ENCODE measurements at regions not wholly inside any gene's neighbourhood (a gene's known extent, or its start where the extent isn't known, plus 50 kb on each side); places are given as distances from the start of the nearest gene placed in this dataset.

DNA sequence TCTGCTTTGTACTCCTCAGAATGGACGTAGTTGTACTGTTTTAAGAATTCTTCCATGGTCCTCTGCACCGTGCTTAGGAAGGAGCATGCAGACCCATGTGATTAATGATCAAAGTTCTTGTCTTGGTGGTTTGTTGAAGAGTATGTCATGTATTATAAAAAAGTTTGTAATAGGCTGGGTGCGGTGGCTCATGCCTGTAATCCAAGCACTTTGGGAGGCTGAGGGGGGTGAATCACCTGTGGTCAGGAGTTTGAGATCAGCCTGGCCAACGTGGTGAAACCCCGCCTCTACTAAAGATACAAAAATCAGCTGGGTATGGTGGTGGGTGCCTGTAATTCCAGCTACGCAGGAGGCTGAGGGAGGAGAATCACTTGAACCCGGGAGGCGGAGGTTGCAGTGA is 61.8 kb upstream of the RTL1 start:
- no peak for ATAC-seq (ENCODE audit: low read depth)
- dilution Hi-C loops (cut with HindIII; ENCODE audit: low sequenced_read_pairs, unreplicated experiment), result no loop called here
- H3K4ac ChIP-seq (ENCODE audit: low read depth, low read length), result no peak overlapping the region

More for the DNA sequence above, 61.8 kb upstream of the RTL1 start:
- Histone ChIP-seq H3K36me3 (ENCODE audit: control insufficient read depth, insufficient read depth, low read length) (peaks cover 29% of the 10 kb centered on the region), H2AFZ (replicated peaks; ENCODE audit: low read length, poor library complexity) (no peak overlapping the region), H3K4me1 (ENCODE audit: control insufficient read depth, insufficient read depth, low read length) (no peaks in the 10 kb centered on the region), H2AK5ac (ENCODE audit: low read depth, low read length) (no peak overlapping the region), H3K27me3 (ENCODE audit: control insufficient read depth, insufficient read depth, low read length) (no peaks in the 10 kb centered on the region), H3K18ac (ENCODE audit: low read depth, low read length) (no peak overlapping the region), H4K5ac (ENCODE audit: low read depth, low read length) (no peak overlapping the region), H2AK9ac (replicated peaks; ENCODE audit: low read depth, low read length, poor library complexity) (no peak overlapping the region), H2BK15ac (ENCODE audit: low read depth, low read length) (no peak overlapping the region), H3K9ac (ENCODE audit: low read depth, low read length) (no peak overlapping the region), H3K14ac (replicated peaks; ENCODE audit: low read depth, low read length) (no peak overlapping the region), H4K8ac (ENCODE audit: low read depth in 2 of 2, low read length in 2 of 2) (no peak overlapping the region), H3K79me1 (ENCODE audit: low read depth in 1 of 2, low read length in 2 of 2) (peaks cover 7 to 12% of the 10 kb centered on the region in 2 experiments; a peak in 3 of 4 replicates), H3K9me1 (ENCODE audit: insufficient read depth, low read length) (no peaks in the 10 kb centered on the region), H4K91ac (ENCODE audit: insufficient read depth, low read depth, low read length) (no peak overlapping the region), H2BK120ac (ENCODE audit: low read depth, low read length) (no peak overlapping the region), H3K4me3 (ENCODE audit: insufficient read depth, low read depth, low read length) (no peak overlapping the region), H4K20me1 (ENCODE audit: insufficient read depth, low read length) (peaks cover 9% of the 10 kb centered on the region; the same call in 1 of the 2 replicates), H3K9me3 (ENCODE audit: control insufficient read depth, insufficient read depth, low read length) (no peaks in the 10 kb centered on the region), H3K23ac (ENCODE audit: low read depth, low read length) (no peak overlapping the region), H3K4me2 (ENCODE audit: low read depth, low read length) (no peak overlapping the region), H3K56ac (ENCODE audit: extremely low read depth, insufficient read depth, low read length) (no peak overlapping the region), H2BK5ac (ENCODE audit: low read depth, low read length, poor library complexity, severe bottlenecking) (no peak overlapping the region), H3K27ac (ENCODE audit: insufficient read depth, low read length) (no peak overlapping the region), H2BK20ac (ENCODE audit: low read depth, low read length) (no peak overlapping the region)
- BruUV-seq (replicated peaks), result no TSS peak
- 80% methylated on average over 1 of the region's 8 CpGs; no CpG with 5 or more reads in 1 of the 2 experiments for WGBS, 2 experiments (ENCODE audit: extremely low coverage in 2 of 2, insufficient read length in 1 of 2)
- DNase-seq, result no peak
- ChIA-PET POLR2A (ENCODE audit: unreplicated experiment) (no interaction called here), CTCF (no interaction called here)
- no peak for TF ChIP-seq RCOR1 (IDR thresholded peaks at IDR 0.05; ENCODE audit: insufficient replicate concordance, low read length)
- TF ChIP-seq CEBPB (IDR thresholded peaks at IDR 0.05; ENCODE audit: low read depth, low read length), result no peak
- TF ChIP-seq SMC3 (IDR thresholded peaks at IDR 0.05; ENCODE audit: low read depth, low read length), result no peak
- no peak for TF ChIP-seq BHLHE40 (IDR thresholded peaks at IDR 0.05; ENCODE audit: low read depth, low read length)
- TF ChIP-seq NFE2L2 (IDR thresholded peaks at IDR 0.05; ENCODE audit: low read depth, low read length), result no peak
- no peak for TF ChIP-seq POLR2A (IDR thresholded peaks at IDR 0.05; ENCODE audit: low read depth, low read length)
- TF ChIP-seq, protein P1, sequence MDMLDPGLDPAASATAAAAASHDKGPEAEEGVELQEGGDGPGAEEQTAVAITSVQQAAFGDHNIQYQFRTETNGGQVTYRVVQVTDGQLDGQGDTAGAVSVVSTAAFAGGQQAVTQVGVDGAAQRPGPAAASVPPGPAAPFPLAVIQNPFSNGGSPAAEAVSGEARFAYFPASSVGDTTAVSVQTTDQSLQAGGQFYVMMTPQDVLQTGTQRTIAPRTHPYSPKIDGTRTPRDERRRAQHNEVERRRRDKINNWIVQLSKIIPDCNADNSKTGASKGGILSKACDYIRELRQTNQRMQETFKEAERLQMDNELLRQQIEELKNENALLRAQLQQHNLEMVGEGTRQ (IDR thresholded peaks at IDR 0.05; ENCODE audit: low read depth, low read length), result no peak
- TF ChIP-seq MAZ (IDR thresholded peaks at IDR 0.05; ENCODE audit: borderline replicate concordance, low read depth, low read length), result no peak
- TF ChIP-seq, protein P2, sequence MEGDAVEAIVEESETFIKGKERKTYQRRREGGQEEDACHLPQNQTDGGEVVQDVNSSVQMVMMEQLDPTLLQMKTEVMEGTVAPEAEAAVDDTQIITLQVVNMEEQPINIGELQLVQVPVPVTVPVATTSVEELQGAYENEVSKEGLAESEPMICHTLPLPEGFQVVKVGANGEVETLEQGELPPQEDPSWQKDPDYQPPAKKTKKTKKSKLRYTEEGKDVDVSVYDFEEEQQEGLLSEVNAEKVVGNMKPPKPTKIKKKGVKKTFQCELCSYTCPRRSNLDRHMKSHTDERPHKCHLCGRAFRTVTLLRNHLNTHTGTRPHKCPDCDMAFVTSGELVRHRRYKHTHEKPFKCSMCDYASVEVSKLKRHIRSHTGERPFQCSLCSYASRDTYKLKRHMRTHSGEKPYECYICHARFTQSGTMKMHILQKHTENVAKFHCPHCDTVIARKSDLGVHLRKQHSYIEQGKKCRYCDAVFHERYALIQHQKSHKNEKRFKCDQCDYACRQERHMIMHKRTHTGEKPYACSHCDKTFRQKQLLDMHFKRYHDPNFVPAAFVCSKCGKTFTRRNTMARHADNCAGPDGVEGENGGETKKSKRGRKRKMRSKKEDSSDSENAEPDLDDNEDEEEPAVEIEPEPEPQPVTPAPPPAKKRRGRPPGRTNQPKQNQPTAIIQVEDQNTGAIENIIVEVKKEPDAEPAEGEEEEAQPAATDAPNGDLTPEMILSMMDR (conservative IDR thresholded peaks at IDR 0.05; ENCODE audit: low read depth, low read length), result no peak
- TF ChIP-seq, protein P3, sequence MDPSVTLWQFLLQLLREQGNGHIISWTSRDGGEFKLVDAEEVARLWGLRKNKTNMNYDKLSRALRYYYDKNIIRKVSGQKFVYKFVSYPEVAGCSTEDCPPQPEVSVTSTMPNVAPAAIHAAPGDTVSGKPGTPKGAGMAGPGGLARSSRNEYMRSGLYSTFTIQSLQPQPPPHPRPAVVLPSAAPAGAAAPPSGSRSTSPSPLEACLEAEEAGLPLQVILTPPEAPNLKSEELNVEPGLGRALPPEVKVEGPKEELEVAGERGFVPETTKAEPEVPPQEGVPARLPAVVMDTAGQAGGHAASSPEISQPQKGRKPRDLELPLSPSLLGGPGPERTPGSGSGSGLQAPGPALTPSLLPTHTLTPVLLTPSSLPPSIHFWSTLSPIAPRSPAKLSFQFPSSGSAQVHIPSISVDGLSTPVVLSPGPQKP (IDR thresholded peaks at IDR 0.05; ENCODE audit: borderline replicate concordance, low read depth, low read length), result no peak
- TF ChIP-seq MXI1 (IDR thresholded peaks at IDR 0.05; ENCODE audit: borderline replicate concordance, low read depth, low read length), result no peak
- TF ChIP-seq MAFK (IDR thresholded peaks at IDR 0.05; ENCODE audit: low read depth, low read length), result no peak
- in situ Hi-C loops (cut with MboI; ENCODE audit: low sequenced_read_pairs), result no loop called here
- intact Hi-C loops (cut with micrococcal nuclease), result no loop called here
